ENCODE measurements at regions not wholly inside any gene's neighbourhood (a gene's known extent, or its start where the extent isn't known, plus 50 kb on each side); places are given as distances from the start of the nearest gene placed in this dataset.

GRCh38 chr12:83866477-83866876, 1046.1 kb downstream of the SLC6A15 start:
- Mint-ChIP-seq H3K27ac (no peak overlapping the region), H3K27me3 (no peaks in the 10 kb centered on the region), H3K4me3 (no peak overlapping the region), H3K36me3 (no peaks in the 10 kb centered on the region), H3K4me1 (ENCODE audit: unreplicated experiment) (no peaks in the 10 kb centered on the region), H3K9me3 (no peaks in the 10 kb centered on the region)
- TF ChIP-seq CTCF (conservative IDR thresholded peaks at IDR 0.05): no peak
- DNase-seq (ENCODE audit: extremely low spot score, unreplicated experiment): no peak

- no peak overlapping the region for H3K4me3 Mint-ChIP-seq
- no peaks in the 10 kb centered on the region for H3K27me3 Mint-ChIP-seq
- no peak overlapping the region for H3K27ac Mint-ChIP-seq
- no peaks in the 10 kb centered on the region for H3K4me1 Mint-ChIP-seq (ENCODE audit: unreplicated experiment)
- H3K36me3 Mint-ChIP-seq: no peaks in the 10 kb centered on the region
- no peak for TF ChIP-seq CTCF (conservative IDR thresholded peaks at IDR 0.05)
- no peak for DNase-seq (ENCODE audit: extremely low spot score, unreplicated experiment)
- no peaks in the 10 kb centered on the region for H3K9me3 Mint-ChIP-seq
Observed at GRCh38 chr12:83865431-83865830, 1047.2 kb downstream of the SLC6A15 start.

- Mint-ChIP-seq H3K27ac (no peak overlapping the region), H3K27me3 (no peaks in the 10 kb centered on the region), H3K36me3 (no peaks in the 10 kb centered on the region), H3K9me3 (no peaks in the 10 kb centered on the region), H3K4me3 (no peak overlapping the region), H3K4me1 (ENCODE audit: unreplicated experiment) (no peaks in the 10 kb centered on the region)
- no peak for DNase-seq (ENCODE audit: extremely low spot score, unreplicated experiment)
- TF ChIP-seq CTCF (conservative IDR thresholded peaks at IDR 0.05): no peak
Observed at GRCh38 chr12:83864054-83864453, 1048.5 kb downstream of the SLC6A15 start.

GRCh38 chr12:83859021-83859420, 1053.6 kb downstream of the SLC6A15 start:
- peaks cover 14% of the 10 kb centered on the region for H3K9me3 Mint-ChIP-seq
- no peaks in the 10 kb centered on the region for H3K27me3 Mint-ChIP-seq
- no peaks in the 10 kb centered on the region for H3K4me1 Mint-ChIP-seq (ENCODE audit: unreplicated experiment)
- H3K4me3 Mint-ChIP-seq: no peak overlapping the region
- H3K36me3 Mint-ChIP-seq: no peaks in the 10 kb centered on the region
- no peak for TF ChIP-seq CTCF (conservative IDR thresholded peaks at IDR 0.05)
- no peak for DNase-seq (ENCODE audit: extremely low spot score, unreplicated experiment)
- no peak overlapping the region for H3K27ac Mint-ChIP-seq

- no peak overlapping the region for H3K27ac Mint-ChIP-seq
- TF ChIP-seq CTCF (conservative IDR thresholded peaks at IDR 0.05): no peak
- no peak for DNase-seq (ENCODE audit: extremely low spot score, unreplicated experiment)
- no peaks in the 10 kb centered on the region for H3K4me1 Mint-ChIP-seq (ENCODE audit: unreplicated experiment)
- peaks cover 14% of the 10 kb centered on the region for H3K9me3 Mint-ChIP-seq
- H3K27me3 Mint-ChIP-seq: no peaks in the 10 kb centered on the region
- no peaks in the 10 kb centered on the region for H3K36me3 Mint-ChIP-seq
- H3K4me3 Mint-ChIP-seq: no peak overlapping the region
Observed at GRCh38 chr12:83856803-83857202, 1055.8 kb downstream of the SLC6A15 start.

- no peaks in the 10 kb centered on the region for H3K27me3 Mint-ChIP-seq
- no peaks in the 10 kb centered on the region for H3K4me1 Mint-ChIP-seq (ENCODE audit: unreplicated experiment)
- no peak overlapping the region for H3K27ac Mint-ChIP-seq
- H3K4me3 Mint-ChIP-seq: no peak overlapping the region
- no peaks in the 10 kb centered on the region for H3K36me3 Mint-ChIP-seq
- no peak for DNase-seq (ENCODE audit: extremely low spot score, unreplicated experiment)
- no peak for TF ChIP-seq CTCF (conservative IDR thresholded peaks at IDR 0.05)
- H3K9me3 Mint-ChIP-seq: peaks cover 7% of the 10 kb centered on the region
Observed at GRCh38 chr12:83850531-83850930, 1062.1 kb downstream of the SLC6A15 start.

Measured in type B pancreatic cell (in vitro differentiated cells).